GM21528 (cell line): ENCODE measurements at regions not wholly inside any gene's neighbourhood (a gene's known extent, or its start where the extent isn't known, plus 50 kb on each side); places are given as distances from the start of the nearest gene placed in this dataset.
"Not testable (repeated sequence)": the region's sequence is repeated elsewhere in the genome, so short reads cannot be mapped to it uniquely, and the experiment has no call there.

Source experiments
- ATAC-seq: cut with Tn5 transposase; IDR thresholded peaks from one replicate; pipeline ENCODE4 v1.9.1; 2021; ENCODE audit warnings: mild to moderate bottlenecking, moderate library complexity; ENCODE audit not compliant: unreplicated experiment, low FRiP score

GRCh38 chr18:22726469-22726868 is 206.7 kb upstream of the RBBP8 start:
- no peak for ATAC-seq

GRCh38 chr18:22728016-22728415 is 205.1 kb upstream of the RBBP8 start:
- ATAC-seq: no peak

- no peak for ATAC-seq
These were observed 204.5 kb upstream of the RBBP8 start for GRCh38 chr18:22728481-22729105.

- no peak for ATAC-seq
These were observed 201.7 kb upstream of the RBBP8 start for GRCh38 chr18:22731398-22731797.

GRCh38 chr18:22734105-22734661 is 198.9 kb upstream of the RBBP8 start:
- no peak for ATAC-seq

- ATAC-seq: no peak
These were observed 198.1 kb upstream of the RBBP8 start for GRCh38 chr18:22734791-22735627.

GRCh38 chr18:22737054-22737453 is 196.1 kb upstream of the RBBP8 start:
- no peak for ATAC-seq

GRCh38 chr18:22739061-22739642 is 194.0 kb upstream of the RBBP8 start:
- no peak for ATAC-seq

- ATAC-seq: no peak
These were observed 193.3 kb upstream of the RBBP8 start for GRCh38 chr18:22739789-22740188.

- no peak for ATAC-seq
These were observed 191.8 kb upstream of the RBBP8 start for GRCh38 chr18:22741318-22741717.

- no peak for ATAC-seq
These were observed 190.7 kb upstream of the RBBP8 start for GRCh38 chr18:22742409-22742808.

GRCh38 chr18:22745966-22746365 is 187.2 kb upstream of the RBBP8 start:
- no peak for ATAC-seq

GRCh38 chr18:22752014-22752413 is 181.1 kb upstream of the RBBP8 start:
- no peak for ATAC-seq

GRCh38 chr18:22753130-22753831 is 179.8 kb upstream of the RBBP8 start:
- ATAC-seq: no peak

GRCh38 chr18:22764005-22764404 is 169.1 kb upstream of the RBBP8 start:
- not testable (repeated sequence) for ATAC-seq

GRCh38 chr18:22765896-22766295 is 167.2 kb upstream of the RBBP8 start:
- no peak for ATAC-seq

GRCh38 chr18:22767653-22768052 is 165.5 kb upstream of the RBBP8 start:
- no peak for ATAC-seq

- ATAC-seq: no peak
These were observed 159.2 kb upstream of the RBBP8 start for GRCh38 chr18:22773944-22774343.

GRCh38 chr18:22778996-22779395 is 154.1 kb upstream of the RBBP8 start:
- no peak for ATAC-seq

GRCh38 chr18:22783245-22783644 is 149.9 kb upstream of the RBBP8 start:
- no peak for ATAC-seq

GRCh38 chr18:22783662-22784076 is 149.5 kb upstream of the RBBP8 start:
- no peak for ATAC-seq
